HG02870 (cell line): ENCODE measurements at regions not wholly inside any gene's neighbourhood (a gene's known extent, or its start where the extent isn't known, plus 50 kb on each side); places are given as distances from the start of the nearest gene placed in this dataset.

Experiments
- ATAC-seq: cut with Tn5 transposase; IDR thresholded peaks from one replicate; pipeline ENCODE4 v1.9.1; 2021; ENCODE audit warnings: mild to moderate bottlenecking, moderate library complexity; ENCODE audit not compliant: unreplicated experiment

GRCh38 chr12:98182821-98183220 is 332.6 kb upstream of the TMPO start:
- no peak for ATAC-seq

GRCh38 chr12:98185606-98186005 is 329.8 kb upstream of the TMPO start:
- ATAC-seq: no peak

GRCh38 chr12:98188650-98189077 is 326.7 kb upstream of the TMPO start:
- no peak for ATAC-seq

GRCh38 chr12:98194591-98194990 is 320.8 kb upstream of the TMPO start:
- ATAC-seq: no peak

- no peak for ATAC-seq
Measured at GRCh38 chr12:98198261-98198982, 317.0 kb upstream of the TMPO start.

- no peak for ATAC-seq
Measured at GRCh38 chr12:98208816-98209215, 306.6 kb upstream of the TMPO start.

- no peak for ATAC-seq
Measured at GRCh38 chr12:98211909-98212695, 303.3 kb upstream of the TMPO start.

- ATAC-seq: no peak
Measured at GRCh38 chr12:98213556-98213955, 301.8 kb upstream of the TMPO start.

- ATAC-seq: no peak
Measured at GRCh38 chr12:98217257-98217656, 298.1 kb upstream of the TMPO start.

GRCh38 chr12:98220636-98221035 is 294.8 kb upstream of the TMPO start:
- no peak for ATAC-seq

- ATAC-seq: no peak
Measured at GRCh38 chr12:98221243-98221808, 294.1 kb upstream of the TMPO start.

- no peak for ATAC-seq
Measured at GRCh38 chr12:98222135-98222534, 293.3 kb upstream of the TMPO start.

- ATAC-seq: peak; percentile 68
Measured at GRCh38 chr12:98224584-98225221, 290.7 kb upstream of the TMPO start.

- ATAC-seq: no peak
Measured at GRCh38 chr12:98227162-98227561, 288.2 kb upstream of the TMPO start.

GRCh38 chr12:98228683-98229539 is 286.5 kb upstream of the TMPO start:
- ATAC-seq: peak; percentile 36

- no peak for ATAC-seq
Measured at GRCh38 chr12:98229540-98229924, 285.9 kb upstream of the TMPO start.

- no peak for ATAC-seq
Measured at GRCh38 chr12:98232753-98233390, 282.5 kb upstream of the TMPO start.

- ATAC-seq: no peak
Measured at GRCh38 chr12:98235301-98235700, 280.1 kb upstream of the TMPO start.

- no peak for ATAC-seq
Measured at GRCh38 chr12:98238515-98239130, 276.8 kb upstream of the TMPO start.

- no peak for ATAC-seq
Measured at GRCh38 chr12:98243190-98243589, 272.2 kb upstream of the TMPO start.
